ENCODE measurements at regions not wholly inside any gene's neighbourhood (a gene's known extent, or its start where the extent isn't known, plus 50 kb on each side); places are given as distances from the start of the nearest gene placed in this dataset.

DNA sequence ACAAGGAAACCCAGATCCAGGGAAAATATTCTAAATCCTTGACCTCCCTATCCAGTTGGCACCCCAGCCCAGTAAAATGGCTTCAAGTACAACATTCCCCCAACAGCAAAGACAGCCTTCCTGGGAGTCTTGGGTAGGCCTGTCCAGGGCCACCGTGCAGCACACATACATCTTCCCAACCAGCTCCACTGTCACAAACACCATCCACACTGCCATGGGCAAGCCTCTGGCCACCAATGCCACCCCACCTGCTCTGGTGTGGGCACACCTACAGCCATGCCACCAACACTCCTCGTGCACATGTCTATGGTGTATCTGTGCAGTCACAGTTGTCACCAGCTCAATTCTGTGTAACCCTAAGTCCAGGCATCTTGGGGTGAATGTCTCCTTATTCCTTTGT lies 193.2 kb downstream of the DAD1 start:
- H3K79me2 ChIP-seq (ENCODE audit: low read length) = no peaks in the 10 kb centered on the region
- 0 out of 2 replicates have a peak, but pooled peaks cover 6% of the 10 kb centered on the region for H3K27me3 ChIP-seq (ENCODE audit: low read depth, low read length)
- no peaks in the 10 kb centered on the region for H4K20me1 ChIP-seq (ENCODE audit: insufficient read depth, low read length)
- peaks cover 29% of the 10 kb centered on the region for H3K4me1 ChIP-seq (ENCODE audit: low read length)
- H3K9ac ChIP-seq (ENCODE audit: low read length) = no peak overlapping the region
- no peak overlapping the region for H3K27ac ChIP-seq (ENCODE audit: low read length)
- H3K4me2 ChIP-seq (ENCODE audit: low read length) = no peak overlapping the region
- TF ChIP-seq EZH2phosphoT487 (IDR thresholded peaks at IDR 0.05; ENCODE audit: low read depth) = no peak
- TF ChIP-seq, protein P1, sequence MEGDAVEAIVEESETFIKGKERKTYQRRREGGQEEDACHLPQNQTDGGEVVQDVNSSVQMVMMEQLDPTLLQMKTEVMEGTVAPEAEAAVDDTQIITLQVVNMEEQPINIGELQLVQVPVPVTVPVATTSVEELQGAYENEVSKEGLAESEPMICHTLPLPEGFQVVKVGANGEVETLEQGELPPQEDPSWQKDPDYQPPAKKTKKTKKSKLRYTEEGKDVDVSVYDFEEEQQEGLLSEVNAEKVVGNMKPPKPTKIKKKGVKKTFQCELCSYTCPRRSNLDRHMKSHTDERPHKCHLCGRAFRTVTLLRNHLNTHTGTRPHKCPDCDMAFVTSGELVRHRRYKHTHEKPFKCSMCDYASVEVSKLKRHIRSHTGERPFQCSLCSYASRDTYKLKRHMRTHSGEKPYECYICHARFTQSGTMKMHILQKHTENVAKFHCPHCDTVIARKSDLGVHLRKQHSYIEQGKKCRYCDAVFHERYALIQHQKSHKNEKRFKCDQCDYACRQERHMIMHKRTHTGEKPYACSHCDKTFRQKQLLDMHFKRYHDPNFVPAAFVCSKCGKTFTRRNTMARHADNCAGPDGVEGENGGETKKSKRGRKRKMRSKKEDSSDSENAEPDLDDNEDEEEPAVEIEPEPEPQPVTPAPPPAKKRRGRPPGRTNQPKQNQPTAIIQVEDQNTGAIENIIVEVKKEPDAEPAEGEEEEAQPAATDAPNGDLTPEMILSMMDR (IDR thresholded peaks at IDR 0.05; ENCODE audit: low read depth, low read length) = no peak
- H3K4me3 ChIP-seq (ENCODE audit: low read length) = no peak overlapping the region
- H3K36me3 ChIP-seq (replicated peaks; ENCODE audit: low read depth, low read length) = no peaks in the 10 kb centered on the region
- H3K9me3 ChIP-seq (ENCODE audit: insufficient read depth, low read length) = no peaks in the 10 kb centered on the region
- H2AFZ ChIP-seq (ENCODE audit: low read depth, low read length) = no peak overlapping the region

DNA sequence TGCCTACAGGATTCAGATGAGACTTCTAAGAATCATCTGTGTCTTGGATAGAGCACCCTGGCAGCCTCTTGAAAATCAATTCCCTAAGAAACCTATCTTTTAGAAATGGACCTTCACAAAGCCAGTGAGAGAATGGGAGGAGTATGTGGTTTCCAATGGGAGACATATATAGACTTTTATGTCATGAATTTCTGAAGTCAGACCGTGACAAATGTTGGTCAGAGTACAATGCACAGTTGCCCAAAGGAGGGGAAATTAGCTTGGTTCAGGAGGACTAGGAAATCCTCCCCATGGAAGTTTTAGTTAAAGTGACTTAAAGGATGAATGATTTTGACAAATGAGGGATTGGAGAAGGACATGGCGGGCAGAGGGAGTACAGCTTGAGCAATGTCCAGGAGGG lies 194.4 kb downstream of the DAD1 start:
- Histone ChIP-seq H3K27me3 (ENCODE audit: low read depth, low read length) (0 out of 2 replicates have a peak, but pooled peaks cover 6% of the 10 kb centered on the region), H4K20me1 (ENCODE audit: insufficient read depth, low read length) (no peaks in the 10 kb centered on the region), H3K9ac (ENCODE audit: low read length) (no peak overlapping the region), H2AFZ (ENCODE audit: low read depth, low read length) (no peak overlapping the region), H3K36me3 (replicated peaks; ENCODE audit: low read depth, low read length) (no peaks in the 10 kb centered on the region), H3K4me1 (ENCODE audit: low read length) (peaks cover 39% of the 10 kb centered on the region), H3K79me2 (ENCODE audit: low read length) (no peaks in the 10 kb centered on the region), H3K27ac (ENCODE audit: low read length) (no peak overlapping the region), H3K4me3 (ENCODE audit: low read length) (no peak overlapping the region), H3K9me3 (ENCODE audit: insufficient read depth, low read length) (no peaks in the 10 kb centered on the region), H3K4me2 (ENCODE audit: low read length) (no peak overlapping the region)
- TF ChIP-seq, protein P1 (IDR thresholded peaks at IDR 0.05; ENCODE audit: low read depth, low read length) = no peak
- no peak for TF ChIP-seq EZH2phosphoT487 (IDR thresholded peaks at IDR 0.05; ENCODE audit: low read depth)

DNA sequence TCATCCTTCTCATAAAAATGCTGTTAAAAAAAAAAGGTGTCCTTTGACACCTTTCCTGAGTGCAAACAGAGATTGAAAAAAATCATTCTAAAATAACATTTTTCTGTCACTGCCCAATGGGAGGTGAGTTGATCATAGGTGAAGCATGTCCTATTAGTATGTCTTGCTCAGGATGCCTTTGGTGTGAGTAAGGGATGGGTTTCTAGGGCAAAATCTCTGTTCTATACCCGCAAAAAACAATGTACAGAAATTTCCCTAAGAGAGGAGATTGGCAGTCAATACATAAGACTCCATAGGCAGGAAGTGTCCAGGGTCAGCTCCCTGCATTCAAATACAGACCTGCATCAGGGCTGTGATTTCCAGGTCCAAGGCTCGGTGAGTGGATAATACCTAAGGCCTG lies 195.2 kb downstream of the DAD1 start:
- Histone ChIP-seq H2AFZ (ENCODE audit: low read depth, low read length) (no peak overlapping the region), H3K9me3 (ENCODE audit: insufficient read depth, low read length) (no peaks in the 10 kb centered on the region), H3K4me3 (ENCODE audit: low read length) (no peak overlapping the region), H3K27ac (ENCODE audit: low read length) (no peak overlapping the region), H4K20me1 (ENCODE audit: insufficient read depth, low read length) (no peaks in the 10 kb centered on the region), H3K4me1 (ENCODE audit: low read length) (peaks cover 39% of the 10 kb centered on the region), H3K79me2 (ENCODE audit: low read length) (no peaks in the 10 kb centered on the region), H3K4me2 (ENCODE audit: low read length) (no peak overlapping the region), H3K36me3 (replicated peaks; ENCODE audit: low read depth, low read length) (no peaks in the 10 kb centered on the region), H3K9ac (ENCODE audit: low read length) (no peak overlapping the region), H3K27me3 (ENCODE audit: low read depth, low read length) (0 out of 2 replicates have a peak, but pooled peaks cover 6% of the 10 kb centered on the region)
- TF ChIP-seq EZH2phosphoT487 (IDR thresholded peaks at IDR 0.05; ENCODE audit: low read depth) = no peak
- TF ChIP-seq, protein P1 (IDR thresholded peaks at IDR 0.05; ENCODE audit: low read depth, low read length) = no peak

DNA sequence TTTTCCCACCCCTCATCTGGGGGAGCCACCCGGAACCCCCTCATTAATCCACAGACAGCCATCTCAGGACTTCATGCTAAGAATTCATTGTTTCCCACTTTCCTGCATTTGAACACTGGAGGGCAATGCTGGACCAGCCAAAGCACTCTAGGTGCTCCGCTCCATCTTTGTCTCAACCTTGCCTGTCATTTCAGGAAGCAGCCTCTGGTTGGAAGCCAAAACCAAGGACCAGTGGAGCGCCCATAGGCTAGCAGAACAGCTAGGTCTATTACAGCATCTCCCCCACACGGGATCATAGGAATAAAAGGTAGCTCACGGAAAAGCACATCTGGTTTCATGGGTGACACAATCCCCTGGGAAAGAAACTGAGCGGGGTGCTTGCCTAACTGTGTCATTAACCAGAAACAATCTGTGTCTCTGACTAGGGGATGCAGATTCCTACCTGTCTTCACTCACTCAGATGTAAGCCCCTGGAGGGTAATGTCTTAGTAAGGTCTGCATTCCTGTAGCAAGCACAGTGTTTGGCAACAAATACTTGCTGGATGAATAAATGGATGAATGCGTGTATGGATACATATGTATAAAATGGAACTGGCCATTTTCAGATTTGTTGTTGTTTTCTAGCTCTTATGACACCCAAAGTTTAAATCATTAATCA lies 197.0 kb downstream of the DAD1 start:
- Histone ChIP-seq H3K79me2 (ENCODE audit: low read length) (no peaks in the 10 kb centered on the region), H3K4me1 (ENCODE audit: low read length) (peaks cover 39% of the 10 kb centered on the region), H3K4me2 (ENCODE audit: low read length) (peak overlapping the region; percentile 77), H3K9ac (ENCODE audit: low read length) (peak overlapping the region; percentile 37; the same call in 1 of the 2 replicates), H2AFZ (ENCODE audit: low read depth, low read length) (peak overlapping the region; percentile 57; the same call in 1 of the 2 replicates), H3K36me3 (replicated peaks; ENCODE audit: low read depth, low read length) (no peaks in the 10 kb centered on the region), H3K4me3 (ENCODE audit: low read length) (peak overlapping the region; percentile 47), H3K27me3 (ENCODE audit: low read depth, low read length) (0 out of 2 replicates have a peak, but pooled peaks cover 6% of the 10 kb centered on the region), H3K27ac (ENCODE audit: low read length) (no peak overlapping the region), H3K9me3 (ENCODE audit: insufficient read depth, low read length) (no peaks in the 10 kb centered on the region), H4K20me1 (ENCODE audit: insufficient read depth, low read length) (no peaks in the 10 kb centered on the region)
- no peak for TF ChIP-seq EZH2phosphoT487 (IDR thresholded peaks at IDR 0.05; ENCODE audit: low read depth)
- TF ChIP-seq, protein P1 (IDR thresholded peaks at IDR 0.05; ENCODE audit: low read depth, low read length) = peak; percentile 90

Measured in OCI-LY3 (cell line).